A673 (cell line): ENCODE measurements at regions not wholly inside any gene's neighbourhood (a gene's known extent, or its start where the extent isn't known, plus 50 kb on each side); places are given as distances from the start of the nearest gene placed in this dataset.

Experiments
- BruUV-seq: library from RNA; stranded (reverse); fragments of 400-500 nt; replicated peaks from 2 replicates; lab custom pipeline; 2021; lab: Mats Ljungman, UMichigan
- CTCF ChIA-PET: fragments of 300-600 bp; sonication (Branson Sonifier 250); formaldehyde crosslinking; loops from one replicate; lab custom pipeline; 2022; ENCODE audit warnings: antibody characterized with exemption; lab: Charles Lee
- POLR2A ChIA-PET: fragments of 300-600 bp; sonication (Branson Sonifier 250); formaldehyde crosslinking; loops from one replicate; lab custom pipeline; 2022; ENCODE audit warnings: antibody characterized with exemption; ENCODE audit not compliant: low non-redundant PET; lab: Charles Lee
- DNase-seq: peaks from one replicate; pipeline ENCODE4 v3.0.0-alpha.2; 2015; ENCODE audit warnings: low spot score
- H3K27ac ChIP-seq: fragments of 200-600 bp; sonication (generic); 2 replicates; pipeline ENCODE4 v1.5.1; 2016; ENCODE audit warnings: mixed run types, low read depth, mild to moderate bottlenecking, mixed read lengths, antibody characterized with exemption, low read length; ENCODE audit not compliant: poor library complexity, severe bottlenecking
- H3K27me3 ChIP-seq: fragments of 200-600 bp; sonication (generic); replicated peaks from 2 replicates; pipeline ENCODE4 v1.6.1; 2017; ENCODE audit warnings: mixed run types, low read depth, mild to moderate bottlenecking, mixed read lengths, antibody characterized with exemption, low read length; ENCODE audit not compliant: insufficient read depth, poor library complexity
- H3K36me3 ChIP-seq: fragments of 200-600 bp; sonication (generic); 2 replicates; pipeline ENCODE4 v1.6.1; 2016; ENCODE audit warnings: mixed run types, mild to moderate bottlenecking, mixed read lengths, antibody characterized with exemption, low read length; ENCODE audit not compliant: insufficient read depth, poor library complexity, severe bottlenecking
- H3K4me1 ChIP-seq: fragments of 200-600 bp; sonication (generic); 2 replicates; pipeline ENCODE4 v1.6.1; 2017; ENCODE audit warnings: mixed run types, mild to moderate bottlenecking, mixed read lengths, antibody characterized with exemption, low read length; ENCODE audit not compliant: insufficient read depth, poor library complexity, severe bottlenecking
- H3K4me3 ChIP-seq: fragments of 200-600 bp; sonication (generic); 2 replicates; pipeline ENCODE4 v1.5.1; 2016; ENCODE audit warnings: low read depth, mixed run types, mild to moderate bottlenecking, mixed read lengths, low read length; ENCODE audit not compliant: poor library complexity, severe bottlenecking
- H3K9me3 ChIP-seq: fragments of 200-600 bp; sonication (generic); 2 replicates; pipeline ENCODE4 v1.6.1; 2016; ENCODE audit warnings: mixed run types, low read depth, mild to moderate bottlenecking, mixed read lengths, antibody characterized with exemption, low read length; ENCODE audit not compliant: poor library complexity, severe bottlenecking
- EZH2 ChIP-seq: fragments of 200-600 bp; sonication (generic); IDR thresholded peaks from 2 replicates; pipeline ENCODE4 v1.6.1; 2017; ENCODE audit warnings: borderline replicate concordance, low read depth, mild to moderate bottlenecking, mixed read lengths, antibody characterized with exemption, low read length; ENCODE audit not compliant: poor library complexity, severe bottlenecking
- intact Hi-C: fragments of 100-400 bp; cut with micrococcal nuclease; formaldehyde crosslinking; loops from one replicate; pipeline ENCODE4 v1.10.0; 2022; ENCODE audit not compliant: unreplicated experiment
- TF ChIP-seq, protein P1 (sequence below): fragments of 300-800, 200-600 bp; sonication (generic); conservative IDR thresholded peaks from 2 replicates; pipeline ENCODE4 v1.5.1; 2017; ENCODE audit warnings: low read depth, mild to moderate bottlenecking, antibody characterized with exemption, low read length, moderate library complexity, mixed read lengths

DNA sequence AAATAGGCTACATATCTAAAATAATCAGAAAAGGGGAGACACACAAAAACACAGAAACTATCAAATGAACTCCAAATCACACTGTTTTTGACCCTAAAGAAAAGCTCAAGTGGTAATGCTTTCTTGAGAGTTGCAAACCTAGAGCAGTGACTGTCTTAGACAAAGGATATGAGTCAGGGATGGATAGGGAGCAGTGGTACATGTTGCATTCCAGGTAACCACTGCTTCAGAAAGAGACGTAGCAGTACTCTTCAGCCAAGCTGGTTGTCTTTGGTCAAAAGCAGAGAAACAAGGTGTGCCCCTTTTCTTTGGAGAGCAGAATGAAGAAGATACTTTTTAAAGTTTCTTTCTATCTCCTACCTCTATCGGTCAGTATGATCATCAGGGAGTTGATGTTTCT is 1003.6 kb downstream of the CDH9 start:
- no peaks in the 10 kb centered on the region for H3K9me3 ChIP-seq
- POLR2A ChIA-PET, result no interaction called here

GRCh38 chr5:26031481-26031880 is 1006.9 kb downstream of the CDH9 start:
- Histone ChIP-seq H3K36me3 (no peaks in the 10 kb centered on the region), H3K27me3 (no peaks in the 10 kb centered on the region), H3K4me3 (no peak overlapping the region), H3K9me3 (no peaks in the 10 kb centered on the region), H3K4me1 (no peaks in the 10 kb centered on the region), H3K27ac (no peak overlapping the region)
- no TSS peak for BruUV-seq
- ChIA-PET POLR2A (no interaction called here), CTCF (no interaction called here)
- no peak for TF ChIP-seq EZH2
- TF ChIP-seq, protein P1, sequence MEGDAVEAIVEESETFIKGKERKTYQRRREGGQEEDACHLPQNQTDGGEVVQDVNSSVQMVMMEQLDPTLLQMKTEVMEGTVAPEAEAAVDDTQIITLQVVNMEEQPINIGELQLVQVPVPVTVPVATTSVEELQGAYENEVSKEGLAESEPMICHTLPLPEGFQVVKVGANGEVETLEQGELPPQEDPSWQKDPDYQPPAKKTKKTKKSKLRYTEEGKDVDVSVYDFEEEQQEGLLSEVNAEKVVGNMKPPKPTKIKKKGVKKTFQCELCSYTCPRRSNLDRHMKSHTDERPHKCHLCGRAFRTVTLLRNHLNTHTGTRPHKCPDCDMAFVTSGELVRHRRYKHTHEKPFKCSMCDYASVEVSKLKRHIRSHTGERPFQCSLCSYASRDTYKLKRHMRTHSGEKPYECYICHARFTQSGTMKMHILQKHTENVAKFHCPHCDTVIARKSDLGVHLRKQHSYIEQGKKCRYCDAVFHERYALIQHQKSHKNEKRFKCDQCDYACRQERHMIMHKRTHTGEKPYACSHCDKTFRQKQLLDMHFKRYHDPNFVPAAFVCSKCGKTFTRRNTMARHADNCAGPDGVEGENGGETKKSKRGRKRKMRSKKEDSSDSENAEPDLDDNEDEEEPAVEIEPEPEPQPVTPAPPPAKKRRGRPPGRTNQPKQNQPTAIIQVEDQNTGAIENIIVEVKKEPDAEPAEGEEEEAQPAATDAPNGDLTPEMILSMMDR, result no peak
- DNase-seq, result no peak
- intact Hi-C loops, result no loop called here

More for the DNA sequence above, 1003.6 kb downstream of the CDH9 start:
- no peak for DNase-seq
- intact Hi-C loops, result no loop called here
- no peaks in the 10 kb centered on the region for H3K4me1 ChIP-seq
- H3K4me3 ChIP-seq, result no peak overlapping the region
- no peaks in the 10 kb centered on the region for H3K36me3 ChIP-seq
- no peaks in the 10 kb centered on the region for H3K27me3 ChIP-seq
- H3K27ac ChIP-seq, result no peak overlapping the region
- no TSS peak for BruUV-seq
- TF ChIP-seq EZH2, result no peak
- TF ChIP-seq, protein P1, result no peak
- CTCF ChIA-PET, result no interaction called here

DNA sequence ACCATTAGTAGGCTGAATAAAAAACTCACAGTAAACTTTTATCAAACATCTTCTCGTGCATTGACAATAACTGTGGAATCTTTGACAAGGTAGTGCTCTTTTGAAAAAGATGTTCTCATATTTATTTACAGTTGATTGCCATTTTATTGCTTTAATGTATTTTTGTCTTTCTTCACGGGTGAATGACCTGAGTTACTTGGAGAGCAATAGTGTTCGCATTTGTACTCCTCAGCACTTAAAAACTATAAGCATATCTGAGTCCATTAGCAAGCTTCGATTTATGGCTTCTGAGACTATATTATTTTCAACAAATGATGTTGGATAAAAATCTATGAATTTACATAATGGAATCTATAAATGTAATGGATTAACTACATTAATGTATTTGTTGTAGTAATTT is 1012.3 kb downstream of the CDH9 start:
- no peak overlapping the region for H3K27ac ChIP-seq
- no peaks in the 10 kb centered on the region for H3K9me3 ChIP-seq
- H3K27me3 ChIP-seq, result no peaks in the 10 kb centered on the region
- DNase-seq, result no peak
- no peak for TF ChIP-seq EZH2
- TF ChIP-seq, protein P1, result no peak
- no peaks in the 10 kb centered on the region for H3K4me1 ChIP-seq
- CTCF ChIA-PET, result no interaction called here
- POLR2A ChIA-PET, result no interaction called here
- no peaks in the 10 kb centered on the region for H3K36me3 ChIP-seq
- no TSS peak for BruUV-seq
- H3K4me3 ChIP-seq, result no peak overlapping the region
- intact Hi-C loops, result loop anchor here (10.0 kb wide), 1 partner anchor 679 kb away; no protein-coding TSS in a partner anchor
